ENCODE measurements at regions not wholly inside any gene's neighbourhood (a gene's known extent, or its start where the extent isn't known, plus 50 kb on each side); places are given as distances from the start of the nearest gene placed in this dataset.

DNA sequence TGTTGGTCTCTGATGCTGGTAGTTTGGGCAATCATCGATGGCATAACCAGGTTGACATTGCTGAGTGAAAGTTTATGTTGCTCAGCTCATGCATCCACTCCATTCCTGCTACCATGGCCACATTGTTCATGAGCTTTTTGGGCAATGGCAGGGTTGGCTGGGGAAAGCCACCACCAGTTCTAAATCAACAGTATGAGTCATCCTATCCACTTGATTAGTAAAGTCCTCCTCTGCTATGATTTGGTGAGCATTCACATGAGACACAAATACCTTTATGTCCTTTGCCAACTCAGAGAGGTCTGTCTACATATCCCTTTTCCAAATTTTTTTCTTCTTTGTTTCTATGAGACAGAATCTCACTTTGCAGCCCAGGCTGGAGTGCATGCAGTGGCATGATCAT lies 129.7 kb upstream of the FBN2 start:
- TF ChIP-seq, protein P1, sequence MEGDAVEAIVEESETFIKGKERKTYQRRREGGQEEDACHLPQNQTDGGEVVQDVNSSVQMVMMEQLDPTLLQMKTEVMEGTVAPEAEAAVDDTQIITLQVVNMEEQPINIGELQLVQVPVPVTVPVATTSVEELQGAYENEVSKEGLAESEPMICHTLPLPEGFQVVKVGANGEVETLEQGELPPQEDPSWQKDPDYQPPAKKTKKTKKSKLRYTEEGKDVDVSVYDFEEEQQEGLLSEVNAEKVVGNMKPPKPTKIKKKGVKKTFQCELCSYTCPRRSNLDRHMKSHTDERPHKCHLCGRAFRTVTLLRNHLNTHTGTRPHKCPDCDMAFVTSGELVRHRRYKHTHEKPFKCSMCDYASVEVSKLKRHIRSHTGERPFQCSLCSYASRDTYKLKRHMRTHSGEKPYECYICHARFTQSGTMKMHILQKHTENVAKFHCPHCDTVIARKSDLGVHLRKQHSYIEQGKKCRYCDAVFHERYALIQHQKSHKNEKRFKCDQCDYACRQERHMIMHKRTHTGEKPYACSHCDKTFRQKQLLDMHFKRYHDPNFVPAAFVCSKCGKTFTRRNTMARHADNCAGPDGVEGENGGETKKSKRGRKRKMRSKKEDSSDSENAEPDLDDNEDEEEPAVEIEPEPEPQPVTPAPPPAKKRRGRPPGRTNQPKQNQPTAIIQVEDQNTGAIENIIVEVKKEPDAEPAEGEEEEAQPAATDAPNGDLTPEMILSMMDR (IDR thresholded peaks at IDR 0.05; ENCODE audit: low read depth, low read length), result no peak
- no peak for TF ChIP-seq POLR2A (IDR thresholded peaks at IDR 0.05; ENCODE audit: extremely low read depth, insufficient read length)
